Stimulated activated CD4-positive, alpha-beta T cell treated with anti-CD3 and anti-CD28 coated beads, Interleukin-2, amount 100 ng/mL, for 24 hours (primary cell): ENCODE measurements at regions not wholly inside any gene's neighbourhood (a gene's known extent, or its start where the extent isn't known, plus 50 kb on each side); places are given as distances from the start of the nearest gene placed in this dataset.
"Not testable (repeated sequence)": the region's sequence is repeated elsewhere in the genome, so short reads cannot be mapped to it uniquely, and the experiment has no call there.

Experiments
- DNase-seq, 2 donors: peaks; one replicate each; pipeline ENCODE4 v3.0.0-alpha.2; 2020

GRCh38 chr7:55743454-55743717, 119.2 kb downstream of the SEPTIN14 start:
- not testable (repeated sequence) for DNase-seq

- not testable (repeated sequence) for DNase-seq
Measured at GRCh38 chr7:55742651-55743453, 119.7 kb downstream of the SEPTIN14 start.

- DNase-seq, result not testable (repeated sequence)
Measured at GRCh38 chr7:55741721-55742631, 120.6 kb downstream of the SEPTIN14 start.

GRCh38 chr7:55740633-55741250, 121.8 kb downstream of the SEPTIN14 start:
- DNase-seq, result not testable (repeated sequence)

GRCh38 chr7:55740053-55740452, 122.5 kb downstream of the SEPTIN14 start:
- DNase-seq, result not testable (repeated sequence)

- not testable (repeated sequence) for DNase-seq
Measured at GRCh38 chr7:55736641-55737221, 125.8 kb downstream of the SEPTIN14 start.

- DNase-seq, result no peak
Measured at GRCh38 chr7:55733241-55734140, 129.1 kb downstream of the SEPTIN14 start.

GRCh38 chr7:55731931-55732330, 130.6 kb downstream of the SEPTIN14 start:
- DNase-seq, result no peak

GRCh38 chr7:55730197-55730596, 132.4 kb downstream of the SEPTIN14 start:
- DNase-seq, result no peak

GRCh38 chr7:55723621-55723941, 139.0 kb downstream of the SEPTIN14 start:
- no peak for DNase-seq

GRCh38 chr7:55722874-55723620, 139.5 kb downstream of the SEPTIN14 start:
- DNase-seq, result not testable (repeated sequence)

- DNase-seq, result not testable (repeated sequence)
Measured at GRCh38 chr7:55721004-55721403, 141.5 kb downstream of the SEPTIN14 start.

GRCh38 chr7:55715247-55715867, 143.1 kb upstream of the VOPP1 start:
- not testable (repeated sequence) for DNase-seq

GRCh38 chr7:55714370-55714769, 142.1 kb upstream of the VOPP1 start:
- DNase-seq, result not testable (repeated sequence)

GRCh38 chr7:55710312-55710711, 138.0 kb upstream of the VOPP1 start:
- not testable (repeated sequence) for DNase-seq

GRCh38 chr7:55708028-55708427, 135.7 kb upstream of the VOPP1 start:
- not testable (repeated sequence) for DNase-seq

- not testable (repeated sequence) for DNase-seq
Measured at GRCh38 chr7:55707410-55707809, 135.1 kb upstream of the VOPP1 start.

GRCh38 chr7:55706451-55707195, 134.3 kb upstream of the VOPP1 start:
- not testable (repeated sequence) for DNase-seq

- not testable (repeated sequence) for DNase-seq
Measured at GRCh38 chr7:55705728-55706450, 133.6 kb upstream of the VOPP1 start.
